K562 (cell line): ENCODE measurements at regions not wholly inside any gene's neighbourhood (a gene's known extent, or its start where the extent isn't known, plus 50 kb on each side); places are given as distances from the start of the nearest gene placed in this dataset.

ENCODE experiments used
- ATAC-seq: fragments of 200-7000 bp; cut with Tn5 transposase; 3 replicates; pipeline ENCODE4 v1.9.1; 2020; ENCODE audit warnings: moderate library complexity
- BruUV-seq: library from RNA; stranded (reverse); fragments of 400-500 nt; replicated peaks from 2 replicates; lab custom pipeline; 2021; lab: Mats Ljungman, UMichigan
- CTCF ChIA-PET: fragments of 300-600 bp; formaldehyde crosslinking; extraction: SDS; loops from one replicate; lab custom pipeline; 2021; ENCODE audit warnings: low intra/inter-chr PET ratio; lab: Yijun Ruan, JAX
- POLR2A ChIA-PET: fragments of 300-600, 350-650 bp; sonication (Branson Sonifier 250); formaldehyde crosslinking; extraction: SDS; loops from one replicate; lab custom pipeline; 2021; ENCODE audit warnings: antibody characterized with exemption, inconsistent platforms; lab: Yijun Ruan, JAX
- DNase-seq, 4 experiments: peaks; one replicate each; pipeline versions ENCODE4 v3.0.0 to v3.0.0-alpha.2; 2011 to 2018; ENCODE audit warnings: low spot score in 3 of 4, mixed read lengths in 3 of 4; ENCODE audit errors: extremely low read depth in 1 of 4
- FAIRE-seq: peaks from 2 replicates; lab custom pipeline; 2011; peaks lifted over from hg19 to GRCh38; lab: Jason Lieb, UNC
- H2AFZ ChIP-seq: 2 replicates; pipeline ENCODE4 v1.6.0; 2011; ENCODE audit warnings: low read depth, low read length, control low read depth, inconsistent platforms
- H3K27ac ChIP-seq: fragments of 200-600 bp; 3 replicates; pipeline ENCODE4 v1.8.0; 2011; ENCODE audit warnings: low read depth, mild to moderate bottlenecking, control low read depth, inconsistent platforms, low read length, moderate library complexity, mixed read lengths; ENCODE audit errors: extremely low read depth
- H3K27me3 ChIP-seq, 2 experiments: fragments of 300-600 bp in 1 of 2; 2 replicates in 1 of 2; 3 replicates in 1 of 2; pipeline versions ENCODE4 v1.6.0 to v1.8.0; 2011; ENCODE audit warnings: inconsistent platforms in 2 of 2, low read length in 2 of 2, mild to moderate bottlenecking in 1 of 2, mixed read lengths in 1 of 2, moderate library complexity in 1 of 2; ENCODE audit not compliant: control insufficient read depth in 2 of 2, insufficient read depth in 2 of 2
- H3K36me3 ChIP-seq: fragments of 300-600 bp; 3 replicates; pipeline ENCODE4 v1.8.0; 2011; ENCODE audit warnings: mild to moderate bottlenecking, low read length, inconsistent platforms; ENCODE audit not compliant: control insufficient read depth, insufficient read depth
- H3K4me1 ChIP-seq, 2 experiments: fragments of 200-600 bp in 1 of 2; replicated peaks in 1 of 2; 2 replicates in 1 of 2; 3 replicates in 1 of 2; pipeline versions ENCODE4 v1.5.1 to v1.8.0; 2011; ENCODE audit warnings: inconsistent platforms in 2 of 2, low read length in 2 of 2, mild to moderate bottlenecking in 1 of 2, mixed read lengths in 1 of 2, moderate library complexity in 1 of 2; ENCODE audit not compliant: control insufficient read depth in 2 of 2, insufficient read depth in 2 of 2
- H3K4me2 ChIP-seq: 2 replicates; pipeline ENCODE4 v1.6.1; 2011; ENCODE audit warnings: low read length, control low read depth, inconsistent platforms, mixed read lengths; ENCODE audit not compliant: insufficient read depth
- H3K4me3 ChIP-seq: fragments of 200-600 bp; sonication (generic), shearing (Covaris generic); 2 replicates; pipeline ENCODE4 v1.5.1; 2016; ENCODE audit warnings: control low read depth, inconsistent platforms
- H3K79me2 ChIP-seq: fragments of 200-600 bp; 3 replicates; pipeline ENCODE4 v1.8.0; 2011; ENCODE audit warnings: low read length, inconsistent platforms; ENCODE audit not compliant: control insufficient read depth, insufficient read depth
- H3K9ac ChIP-seq, 2 experiments: 2 replicates each; pipeline versions ENCODE4 v1.6.0 to v1.6.1; 2011; ENCODE audit warnings: low read depth in 2 of 2, low read length in 2 of 2, control low read depth in 1 of 2, inconsistent platforms in 1 of 2, mild to moderate bottlenecking in 1 of 2, mixed read lengths in 1 of 2; ENCODE audit not compliant: insufficient read depth in 1 of 2
- H3K9me1 ChIP-seq: one replicate; pipeline ENCODE4 v1.6.0; 2011; ENCODE audit warnings: inconsistent platforms, mild to moderate bottlenecking, low read length, moderate library complexity; ENCODE audit not compliant: control insufficient read depth, insufficient read depth
- H3K9me3 ChIP-seq: replicated peaks from 2 replicates; pipeline ENCODE4 v1.5.1; 2011; ENCODE audit warnings: low read depth, low read length, inconsistent platforms; ENCODE audit not compliant: control insufficient read depth, insufficient read depth
- H4K20me1 ChIP-seq: replicated peaks from 2 replicates; pipeline ENCODE4 v1.6.1; 2011; ENCODE audit warnings: low read length, inconsistent platforms, mixed read lengths; ENCODE audit not compliant: control insufficient read depth, insufficient read depth
- ATF3 ChIP-seq, 2 experiments: fragments of 450-650 bp in 1 of 2; sonication (generic) in 1 of 2; formaldehyde crosslinking in 1 of 2; IDR thresholded peaks in 1 of 2; conservative IDR thresholded peaks in 1 of 2; 2 replicates each; pipeline versions ENCODE4 v1.6.1 to v1.8.1; 2016 to 2023; ENCODE audit warnings: mild to moderate bottlenecking in 2 of 2, moderate library complexity in 2 of 2, inconsistent platforms in 1 of 2, missing genetic modification reagents in 1 of 2
- BCL6 ChIP-seq: fragments of 250-450 bp; sonication (Bioruptor Pico); IDR thresholded peaks from 2 replicates; pipeline ENCODE4 v1.4.0; 2020
- CTCFL ChIP-seq: IDR thresholded peaks from 2 replicates; pipeline ENCODE4 v1.6.1; 2011; ENCODE audit warnings: borderline replicate concordance, low read depth, mild to moderate bottlenecking, moderate library complexity, low read length; ENCODE audit not compliant: insufficient read depth, poor library complexity, severe bottlenecking
- KLF6 ChIP-seq: fragments of 250-450 bp; sonication (Bioruptor Pico); IDR thresholded peaks from 2 replicates; pipeline ENCODE4 v1.4.0; 2020; ENCODE audit warnings: mild to moderate bottlenecking, moderate library complexity, borderline replicate concordance
- ZC3H8 ChIP-seq: fragments of 450-650 bp; IDR thresholded peaks from 2 replicates; pipeline ENCODE4 v1.6.1; 2017
- ZKSCAN1 ChIP-seq: fragments of 150-350 bp; IDR thresholded peaks from 2 replicates; pipeline ENCODE4 v1.6.1; 2016; ENCODE audit warnings: low read depth, low read length
- ZNF592 ChIP-seq: fragments of 450-650 bp; IDR thresholded peaks from 2 replicates; pipeline ENCODE4 v1.6.1; 2017; ENCODE audit warnings: antibody characterized with exemption, mild to moderate bottlenecking
- WGBS: fragments of 100-300 bp; shearing (Covaris generic); methylation state at CpG from one replicate; pipeline ENCODE4 v1.1.6; 2016; ENCODE audit warnings: low coverage, mixed read lengths; ENCODE audit not compliant: insufficient coverage; ENCODE audit errors: missing lambda C conversion rate; 5-methylcytosine and 5-hydroxymethylcytosine counted together
- in situ Hi-C: fragments of 300-500 bp; cut with MboI; formaldehyde crosslinking; loops from 4 replicates; pipeline ENCODE4 v1.15.0; 2018; ENCODE audit warnings: inconsistent platforms, mixed read lengths
- intact Hi-C: fragments of 100-400 bp; cut with micrococcal nuclease; formaldehyde crosslinking; loops from 2 replicates; pipeline ENCODE4 v1.14.2; 2022

- Histone ChIP-seq H3K4me3 (no peak overlapping the region), H2AFZ (peak overlapping the region; percentile 70), H3K27ac (no peak overlapping the region), H3K9me1 (no peaks in the 10 kb centered on the region), H4K20me1 (no peaks in the 10 kb centered on the region), H3K27me3 (no peaks in the 10 kb centered on the region), H3K36me3 (no peaks in the 10 kb centered on the region), H3K9ac (no peak overlapping the region), H3K9me3 (no peaks in the 10 kb centered on the region), H3K4me1 (peaks cover 0 to 5% of the 10 kb centered on the region in 2 experiments; a peak in 2 of 5 replicates), H3K79me2 (no peaks in the 10 kb centered on the region), H3K4me2 (no peak overlapping the region)
- 62% methylated on average over 9 of the region's 9 CpGs for WGBS
- CTCF ChIA-PET = interaction anchor here (0.5 kb wide), 1 partner anchor 665 kb away, joined by 3 read pairs; no protein-coding TSS in a partner anchor
- peak in 1 of 4 experiments; percentile 9 for DNase-seq
- no peak for ATAC-seq
- intact Hi-C loops (no loop called here), in situ Hi-C loops (no loop called here)
- no TSS peak for BruUV-seq
- FAIRE-seq = peak; percentile 42
- TF ChIP-seq BCL6 (no peak), ATF3 (IDR thresholded peaks at IDR 0.05) (peak; percentile 59), ATF3 (CRISPR knock-in tag; conservative IDR thresholded peaks at IDR 0.05) (no peak), ZKSCAN1 (peak; percentile 94)
- POLR2A ChIA-PET = no interaction called here
These were observed 69.0 kb upstream of the JARID2 start for GRCh38 chr6:15176816-15177370.

- Histone ChIP-seq H3K9ac (peak overlapping the region in 1 of 2 experiments; percentile 48; a peak in 1 of 4 replicates), H3K79me2 (no peaks in the 10 kb centered on the region), H4K20me1 (no peaks in the 10 kb centered on the region), H3K9me1 (no peaks in the 10 kb centered on the region), H2AFZ (no peak overlapping the region), H3K27me3 (no peaks in the 10 kb centered on the region), H3K9me3 (no peaks in the 10 kb centered on the region), H3K4me3 (no peak overlapping the region), H3K4me2 (no peak overlapping the region), H3K36me3 (no peaks in the 10 kb centered on the region), H3K27ac (no peak overlapping the region), H3K4me1 (no peaks in the 10 kb centered on the region; a peak in 1 of 5 replicates)
- no peak for DNase-seq
- no peak for FAIRE-seq
- in situ Hi-C loops (no loop called here), intact Hi-C loops (no loop called here)
- no TSS peak for BruUV-seq
- ATAC-seq = no peak
- ChIA-PET CTCF (no interaction called here), POLR2A (interaction anchor here (1.3 to 1.5 kb wide), 2 partner anchors 10 to 17 kb away, joined by 3 to 4 read pairs; no protein-coding TSS in a partner anchor)
- 47% methylated on average over 2 of the region's 2 CpGs for WGBS
- no peak for TF ChIP-seq CTCFL
- no peak for TF ChIP-seq ZNF592
- no peak for TF ChIP-seq ZC3H8
- TF ChIP-seq KLF6 (CRISPR knock-in tag) = no peak
These were observed 61.9 kb upstream of the JARID2 start for GRCh38 chr6:15183979-15184378.
